ENCODE measurements at regions not wholly inside any gene's neighbourhood (a gene's known extent, or its start where the extent isn't known, plus 50 kb on each side); places are given as distances from the start of the nearest gene placed in this dataset.
"Not testable (repeated sequence)": the region's sequence is repeated elsewhere in the genome, so short reads cannot be mapped to it uniquely, and the experiment has no call there.

GRCh38 chr1:157439302-157439954 is 112.9 kb downstream of the FCRL5 start:
- no peak for TF ChIP-seq CTCF (IDR thresholded peaks at IDR 0.05; ENCODE audit: low read depth, low read length, missing control alignments)
- DNase-seq (ENCODE audit: low read depth), result no peak
- in situ Hi-C loops (cut with HindIII; ENCODE audit: low sequenced_read_pairs), result no loop called here
- no peak overlapping the region for H3K4me3 ChIP-seq (ENCODE audit: low read depth, low read length)

GRCh38 chr1:157438613-157439012 is 113.7 kb downstream of the FCRL5 start:
- no peak for TF ChIP-seq CTCF (IDR thresholded peaks at IDR 0.05; ENCODE audit: low read depth, low read length, missing control alignments)
- in situ Hi-C loops (cut with HindIII; ENCODE audit: low sequenced_read_pairs), result no loop called here
- peak; percentile 44 for DNase-seq (ENCODE audit: low read depth)
- no peak overlapping the region for H3K4me3 ChIP-seq (ENCODE audit: low read depth, low read length)

- in situ Hi-C loops (cut with HindIII; ENCODE audit: low sequenced_read_pairs), result no loop called here
- peak; percentile 31 for DNase-seq (ENCODE audit: low read depth)
- peak; percentile 3 for TF ChIP-seq CTCF (IDR thresholded peaks at IDR 0.05; ENCODE audit: low read depth, low read length, missing control alignments)
- H3K4me3 ChIP-seq (ENCODE audit: low read depth, low read length), result no peak overlapping the region
These were observed 114.2 kb downstream of the FCRL5 start for GRCh38 chr1:157438146-157438545.

DNA sequence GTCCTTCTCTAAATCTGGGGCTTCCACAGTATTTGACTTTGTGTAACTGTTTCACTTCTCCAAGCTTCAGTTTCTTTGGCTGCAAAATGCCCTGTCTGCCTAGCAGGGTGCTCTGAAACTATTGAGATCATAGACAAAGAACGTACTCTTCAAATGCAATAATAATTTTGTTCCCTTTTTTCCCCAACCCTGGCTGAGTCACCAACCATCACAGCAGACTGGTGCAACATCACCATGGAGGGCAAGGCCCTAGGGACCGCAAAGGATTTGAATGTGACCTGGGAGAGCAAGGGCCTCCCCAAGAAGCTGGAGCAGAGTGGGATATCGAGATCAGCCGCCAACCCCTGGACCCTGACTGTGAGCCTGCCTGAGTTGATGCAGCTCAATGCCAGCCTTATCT is 115.0 kb downstream of the FCRL5 start:
- in situ Hi-C loops (cut with HindIII; ENCODE audit: low sequenced_read_pairs), result no loop called here
- no peak for DNase-seq (ENCODE audit: low read depth)
- no peak overlapping the region for H3K4me3 ChIP-seq (ENCODE audit: low read depth, low read length)

GRCh38 chr1:157431751-157432150 is 120.6 kb downstream of the FCRL5 start:
- peak; percentile 6 for DNase-seq (ENCODE audit: low read depth)
- in situ Hi-C loops (cut with HindIII; ENCODE audit: low sequenced_read_pairs), result no loop called here
- TF ChIP-seq CTCF (IDR thresholded peaks at IDR 0.05; ENCODE audit: low read depth, low read length, missing control alignments), result no peak
- no peak overlapping the region for H3K4me3 ChIP-seq (ENCODE audit: low read depth, low read length)

More for the DNA sequence above, 115.0 kb downstream of the FCRL5 start:
- TF ChIP-seq CTCF (IDR thresholded peaks at IDR 0.05; ENCODE audit: low read depth, low read length, missing control alignments), result no peak

GRCh38 chr1:157429601-157430240 is 122.6 kb downstream of the FCRL5 start:
- H3K4me3 ChIP-seq (ENCODE audit: low read depth, low read length), result no peak overlapping the region
- in situ Hi-C loops (cut with HindIII; ENCODE audit: low sequenced_read_pairs), result loop anchor here (5.0 kb wide), 1 partner anchor 53 kb away; no protein-coding TSS in a partner anchor
- no peak for TF ChIP-seq CTCF (IDR thresholded peaks at IDR 0.05; ENCODE audit: low read depth, low read length, missing control alignments)
- DNase-seq (ENCODE audit: low read depth), result peak; percentile 16

DNA sequence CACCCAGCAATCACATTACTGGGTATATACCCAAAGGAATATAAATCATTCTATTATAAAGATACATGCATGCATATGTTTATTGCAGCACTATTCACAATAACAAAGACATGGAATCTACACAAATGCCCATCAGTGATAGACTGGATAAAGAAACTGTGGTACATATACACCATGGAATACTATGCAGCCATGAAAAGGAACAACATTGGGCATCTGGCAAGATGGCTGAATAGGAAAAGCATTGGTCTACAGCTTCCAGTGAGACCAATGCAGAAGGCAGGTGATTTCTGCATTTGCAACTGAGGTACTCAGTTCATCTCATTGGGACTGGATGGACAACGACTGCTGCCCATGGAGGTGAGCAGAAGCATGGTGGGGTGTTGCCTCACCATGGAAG is 128.6 kb downstream of the FCRL5 start:
- H3K4me3 ChIP-seq (ENCODE audit: low read depth, low read length); in situ Hi-C loops (cut with HindIII; ENCODE audit: low sequenced_read_pairs); DNase-seq (ENCODE audit: low read depth): not testable (repeated sequence)
